GDM1 (cell line): ENCODE measurements at regions not wholly inside any gene's neighbourhood (a gene's known extent, or its start where the extent isn't known, plus 50 kb on each side); places are given as distances from the start of the nearest gene placed in this dataset.

Source experiments
- DNase-seq: peaks from one replicate; lab custom pipeline; 2025; lab: John Stamatoyannopoulos, UW

DNA sequence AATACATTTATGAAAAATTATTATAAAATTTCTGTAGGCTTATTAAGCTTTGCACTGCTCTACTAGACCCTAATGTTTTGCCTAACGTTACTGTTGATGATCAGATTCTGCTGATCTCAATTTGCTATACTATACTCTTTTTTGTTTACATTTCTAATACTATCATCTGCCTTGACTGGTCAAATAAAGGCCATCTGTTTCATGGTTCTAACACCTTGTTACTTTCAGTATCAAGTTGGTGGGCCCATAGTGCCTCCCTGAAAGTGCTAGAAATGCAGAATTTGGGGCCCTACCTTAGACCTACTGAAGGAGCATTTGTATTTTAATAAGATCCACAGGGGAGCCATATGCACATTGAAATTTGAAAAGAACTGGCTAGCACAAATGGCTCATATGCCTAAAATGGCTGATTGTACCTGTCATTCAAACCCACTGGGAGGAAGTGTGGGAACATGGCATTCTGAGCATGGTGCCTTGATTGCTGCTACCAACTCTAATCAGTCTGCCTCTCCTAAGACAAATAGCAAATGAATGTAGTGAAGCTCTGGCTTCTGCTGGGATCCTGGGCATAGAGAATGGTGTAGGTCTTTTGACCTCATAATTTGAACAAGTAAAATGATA, 199.1 kb upstream of the BTBD3 start:
- no peak for DNase-seq

DNA sequence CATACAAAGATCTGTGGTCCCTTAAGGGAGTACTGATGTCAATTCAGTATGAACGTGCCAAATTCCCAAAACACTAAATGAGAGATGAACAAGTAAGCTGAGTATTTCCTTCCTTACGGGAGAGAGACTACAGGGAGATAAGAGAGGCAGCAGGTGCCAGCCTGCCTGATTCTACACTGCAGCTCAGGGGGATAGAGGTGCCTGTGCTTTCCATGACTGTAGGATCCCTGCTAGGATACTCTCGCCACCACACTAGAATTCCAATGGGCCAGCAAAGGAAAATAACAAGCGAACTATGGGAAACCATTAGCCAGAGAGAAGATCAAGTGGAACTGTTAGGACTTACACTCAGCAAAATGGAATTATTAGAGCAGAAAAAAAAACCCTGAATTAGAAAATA, 198.5 kb upstream of the BTBD3 start:
- no peak for DNase-seq

DNA sequence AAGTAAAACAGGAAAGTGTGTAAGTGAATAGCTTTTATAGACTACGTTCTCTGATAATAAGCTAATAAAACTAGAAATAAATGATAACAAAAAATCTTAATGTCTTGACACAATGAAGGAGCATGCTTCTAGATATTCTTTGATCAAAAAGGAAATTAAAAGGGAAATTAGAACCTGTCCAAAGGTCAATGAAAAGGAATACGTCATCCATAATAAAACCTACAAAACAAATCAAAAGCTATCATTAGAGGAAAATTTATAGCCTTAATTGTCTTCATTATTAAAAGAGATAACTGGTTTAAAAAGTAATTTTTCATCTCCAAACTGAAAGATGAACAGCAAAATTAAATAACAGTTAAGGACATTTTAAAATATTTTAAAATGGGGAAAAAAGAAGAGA, 196.3 kb upstream of the BTBD3 start:
- no peak for DNase-seq

DNA sequence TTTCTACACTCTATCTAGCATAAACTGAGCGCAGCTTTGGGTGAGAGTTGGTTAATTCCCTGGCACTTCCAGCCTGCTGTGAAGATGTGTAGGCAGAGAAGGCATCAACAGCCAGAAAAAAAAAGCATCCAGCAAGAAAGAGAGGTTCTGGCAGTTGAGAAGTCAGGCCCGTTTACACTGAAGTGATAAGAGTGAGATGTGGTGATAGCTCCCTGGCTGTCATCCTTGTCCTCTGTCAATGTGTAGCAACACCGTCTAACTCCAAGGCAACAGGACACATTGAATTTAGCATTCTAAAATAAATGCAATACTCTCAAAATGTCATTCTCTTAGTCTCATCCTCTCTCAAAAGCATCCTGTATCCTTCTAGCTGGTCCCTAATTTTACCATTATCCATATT, 193.6 kb upstream of the BTBD3 start:
- no peak for DNase-seq

DNA sequence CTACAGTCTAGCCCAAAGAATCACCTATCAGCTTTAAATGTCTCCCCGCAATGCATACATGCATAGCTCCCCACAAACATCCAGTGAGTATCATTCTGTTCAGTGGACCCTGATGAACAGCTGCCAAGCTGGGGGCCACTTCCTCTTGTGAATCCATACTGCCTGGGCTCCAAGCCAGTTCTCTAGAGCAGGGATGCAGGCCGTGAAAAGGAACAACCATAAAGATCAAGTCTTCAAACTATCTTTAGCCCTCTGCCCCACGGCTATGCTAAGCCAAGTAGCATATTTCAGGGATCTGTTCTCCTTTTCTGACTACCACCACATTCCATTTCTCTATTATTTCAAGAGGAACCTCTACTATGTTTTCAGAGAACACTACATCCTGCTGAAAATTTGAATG, 191.7 kb upstream of the BTBD3 start:
- no peak for DNase-seq

DNA sequence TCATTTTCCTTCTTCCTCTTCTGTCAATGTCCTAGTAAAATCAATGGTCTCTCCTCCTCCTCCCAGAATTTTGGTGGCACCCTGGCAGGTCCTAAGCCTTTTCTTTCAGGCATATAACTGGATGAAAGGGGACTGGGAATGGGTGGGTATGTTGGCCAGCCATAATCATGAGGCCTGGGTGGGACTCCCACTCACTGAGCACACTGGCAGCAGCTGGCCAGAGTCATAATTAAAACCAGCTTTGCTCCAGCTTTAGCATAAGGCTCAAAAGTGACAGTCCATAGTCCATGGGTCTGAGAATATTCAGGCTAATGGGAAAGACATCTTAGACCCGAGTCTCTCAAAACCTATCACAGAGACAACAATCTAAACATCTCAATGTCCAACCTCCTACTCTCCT, 190.0 kb upstream of the BTBD3 start:
- no peak for DNase-seq

DNA sequence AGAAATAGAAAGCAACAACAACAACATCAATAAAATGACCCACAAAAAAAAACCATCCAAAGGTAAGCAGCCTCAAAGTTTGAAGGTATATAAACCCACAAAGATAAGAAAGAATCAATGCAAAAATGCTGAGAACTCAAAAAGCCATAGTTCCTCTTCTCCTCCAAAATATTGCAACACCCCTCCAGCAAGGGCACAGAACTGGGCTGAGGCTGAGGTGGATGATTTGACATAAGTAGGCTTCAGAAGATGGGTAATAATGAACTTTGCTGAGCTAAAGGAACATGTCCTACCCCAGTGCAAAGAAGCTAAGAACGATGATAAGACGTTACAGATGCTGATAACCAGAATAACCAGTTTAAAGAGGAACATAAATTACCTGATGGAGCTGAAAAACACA, 188.8 kb upstream of the BTBD3 start:
- no peak for DNase-seq

DNA sequence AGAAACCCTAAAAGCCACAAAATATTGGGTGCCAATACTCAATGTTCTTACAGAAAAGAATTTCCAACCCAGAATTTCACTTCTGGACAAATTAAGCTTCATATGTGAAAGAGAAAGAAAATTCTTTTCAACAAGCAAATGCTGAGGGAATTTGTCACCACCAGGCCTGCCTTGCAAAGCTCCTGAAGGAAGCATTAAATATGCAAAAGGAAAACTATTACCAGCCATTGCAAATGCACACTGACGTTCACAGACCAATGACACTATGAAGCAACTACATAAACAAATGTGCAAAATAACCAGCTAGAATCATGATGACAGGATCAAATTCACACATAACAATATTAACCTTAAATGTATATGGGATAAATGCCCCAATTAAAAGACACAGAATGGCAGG, 187.9 kb upstream of the BTBD3 start:
- DNase-seq = no peak

DNA sequence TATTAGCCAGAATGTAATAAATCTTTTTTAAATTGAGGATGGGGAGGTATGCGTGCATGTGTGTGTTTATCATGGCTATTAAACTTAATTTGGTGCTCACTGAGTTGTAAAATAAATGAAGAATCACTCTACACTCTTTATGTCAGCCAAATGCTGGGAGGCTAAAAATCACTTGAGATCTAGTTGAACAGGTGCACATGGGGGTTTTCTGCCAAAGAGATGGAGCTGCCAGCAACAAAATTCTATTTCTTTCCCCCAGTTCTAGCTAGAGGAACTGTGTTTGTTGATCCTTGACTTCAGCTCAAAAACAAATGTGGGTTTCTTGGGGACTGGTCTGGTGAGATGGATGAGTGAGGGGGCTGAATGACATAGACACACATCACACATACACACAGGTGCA, 183.3 kb upstream of the BTBD3 start:
- no peak for DNase-seq

DNA sequence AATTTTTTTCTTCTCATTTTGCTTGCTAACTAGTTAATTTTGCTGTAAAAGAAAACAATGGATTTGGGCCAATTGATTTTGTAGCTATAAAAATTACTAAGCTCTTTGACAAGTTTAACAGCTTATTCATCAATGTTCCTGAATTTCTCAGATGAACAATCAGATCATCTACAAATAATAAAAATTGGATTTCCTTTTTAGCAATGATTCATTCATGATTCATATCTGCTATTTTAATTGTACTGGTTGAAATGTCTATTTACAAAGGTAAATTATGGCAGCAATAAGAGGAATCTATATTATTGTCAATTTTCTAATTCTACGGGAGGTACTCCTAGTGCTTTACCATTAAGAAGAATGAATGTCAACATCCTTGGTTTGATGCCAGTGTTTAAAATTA, 178.8 kb upstream of the BTBD3 start:
- no peak for DNase-seq

DNA sequence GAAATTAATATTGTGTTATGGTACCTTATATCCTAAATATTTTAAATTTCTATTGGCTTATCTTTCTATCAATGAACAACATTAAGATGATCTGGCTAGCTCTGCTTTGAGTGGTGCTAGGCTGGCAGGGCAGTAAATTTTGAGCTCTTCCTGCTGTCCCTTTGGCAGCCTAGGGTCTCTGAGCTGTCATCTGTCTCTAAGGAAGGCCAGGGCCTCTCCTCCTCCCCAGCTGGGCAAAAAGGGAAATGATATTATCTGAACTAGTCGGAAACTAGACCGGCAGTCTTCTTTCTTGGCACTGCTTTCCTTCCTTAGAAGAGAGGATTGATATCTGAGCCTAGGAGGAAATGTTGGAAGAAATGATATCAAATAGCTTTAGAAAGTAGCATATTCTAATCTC, 176.7 kb upstream of the BTBD3 start:
- DNase-seq = no peak

DNA sequence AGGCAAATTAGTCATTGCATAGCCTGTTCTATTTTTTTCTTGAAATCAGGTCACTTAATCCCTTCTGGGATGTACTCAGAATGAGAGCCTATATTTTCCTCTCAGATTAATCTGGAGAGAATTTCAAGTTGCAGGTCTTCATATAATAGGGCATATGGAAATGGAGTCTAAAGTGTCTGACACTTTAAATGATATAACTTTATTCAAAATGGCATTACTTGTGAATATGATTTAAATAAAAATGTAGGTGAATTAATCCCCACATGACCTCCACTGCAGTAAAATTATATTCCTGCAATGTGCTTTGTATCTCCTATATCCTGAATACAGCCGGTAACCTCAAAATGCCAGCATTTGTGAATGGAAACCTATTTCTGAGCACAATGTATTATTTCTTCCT, 172.5 kb upstream of the BTBD3 start:
- no peak for DNase-seq

DNA sequence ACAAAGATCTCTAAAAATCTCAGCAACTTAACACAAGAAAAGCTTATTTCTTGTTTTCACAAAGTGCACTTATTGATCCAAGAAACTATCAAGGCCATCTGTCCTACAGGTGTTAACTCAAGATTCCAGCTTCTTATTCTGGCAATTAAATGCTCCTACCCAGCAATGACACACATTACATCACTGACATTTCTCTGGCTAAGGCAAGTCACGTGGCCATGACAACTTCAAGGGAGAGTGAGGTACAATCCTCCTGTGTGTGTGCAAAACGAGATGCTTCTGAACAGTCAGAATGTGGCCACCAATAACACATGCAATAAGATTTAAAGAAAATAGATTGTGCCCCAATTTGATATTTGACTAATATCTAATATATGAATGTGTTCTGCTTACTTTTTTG, 169.3 kb upstream of the BTBD3 start:
- no peak for DNase-seq

DNA sequence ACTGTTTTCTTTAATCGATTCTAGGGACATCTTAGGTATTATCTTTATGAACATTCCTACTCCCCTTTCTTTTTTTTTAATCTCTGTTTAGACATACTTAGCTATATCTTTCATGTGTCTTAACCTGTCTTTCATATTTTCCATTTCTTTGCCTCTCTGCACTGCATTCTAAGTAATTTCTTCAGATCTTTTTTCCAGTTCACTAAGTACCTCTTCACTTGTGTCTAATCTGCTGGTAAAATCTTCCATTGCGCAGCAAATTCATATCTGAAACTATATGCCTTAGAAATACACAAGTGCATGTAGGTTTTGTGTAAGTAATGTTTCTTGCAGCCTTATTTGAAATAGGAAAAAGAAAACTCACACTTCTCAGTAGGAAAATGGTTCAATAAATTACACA, 165.4 kb upstream of the BTBD3 start:
- no peak for DNase-seq

DNA sequence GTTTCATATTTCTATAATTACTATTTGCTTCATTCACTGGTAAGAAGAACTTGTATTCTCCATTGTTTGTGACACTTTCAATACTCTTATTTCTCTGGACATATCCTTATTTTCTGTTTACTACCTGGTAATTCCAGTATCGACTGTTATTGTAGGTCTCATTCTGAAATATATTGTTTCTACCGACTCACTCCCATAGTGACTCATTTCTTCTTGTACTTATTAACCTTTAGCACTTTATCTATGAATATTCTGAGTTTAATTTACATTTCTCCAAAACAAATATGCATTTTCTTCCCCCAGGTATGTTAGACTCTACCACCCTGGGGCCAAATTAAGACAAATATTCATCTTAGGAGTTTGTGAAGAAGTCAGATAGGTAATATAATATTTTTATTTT, 164.5 kb upstream of the BTBD3 start:
- no peak for DNase-seq

DNA sequence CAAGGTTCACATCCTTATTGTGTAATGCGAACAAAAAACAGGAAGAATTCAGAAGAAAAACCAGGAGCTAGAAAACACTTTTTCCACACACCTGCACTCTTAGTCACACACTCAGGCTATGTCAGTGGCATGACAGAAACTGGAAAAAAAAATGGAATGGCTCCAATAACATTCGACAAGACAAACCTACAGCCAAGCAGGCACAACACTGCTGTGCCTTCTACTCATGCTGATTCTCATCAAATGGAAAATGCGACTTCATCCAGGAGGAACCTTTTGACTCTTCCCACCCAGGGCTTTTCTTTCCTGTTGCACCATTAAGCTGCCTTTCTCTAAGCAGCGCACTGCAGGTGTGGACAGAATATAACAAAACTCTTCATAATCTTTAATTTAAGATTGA, 163.2 kb upstream of the BTBD3 start:
- DNase-seq = no peak

DNA sequence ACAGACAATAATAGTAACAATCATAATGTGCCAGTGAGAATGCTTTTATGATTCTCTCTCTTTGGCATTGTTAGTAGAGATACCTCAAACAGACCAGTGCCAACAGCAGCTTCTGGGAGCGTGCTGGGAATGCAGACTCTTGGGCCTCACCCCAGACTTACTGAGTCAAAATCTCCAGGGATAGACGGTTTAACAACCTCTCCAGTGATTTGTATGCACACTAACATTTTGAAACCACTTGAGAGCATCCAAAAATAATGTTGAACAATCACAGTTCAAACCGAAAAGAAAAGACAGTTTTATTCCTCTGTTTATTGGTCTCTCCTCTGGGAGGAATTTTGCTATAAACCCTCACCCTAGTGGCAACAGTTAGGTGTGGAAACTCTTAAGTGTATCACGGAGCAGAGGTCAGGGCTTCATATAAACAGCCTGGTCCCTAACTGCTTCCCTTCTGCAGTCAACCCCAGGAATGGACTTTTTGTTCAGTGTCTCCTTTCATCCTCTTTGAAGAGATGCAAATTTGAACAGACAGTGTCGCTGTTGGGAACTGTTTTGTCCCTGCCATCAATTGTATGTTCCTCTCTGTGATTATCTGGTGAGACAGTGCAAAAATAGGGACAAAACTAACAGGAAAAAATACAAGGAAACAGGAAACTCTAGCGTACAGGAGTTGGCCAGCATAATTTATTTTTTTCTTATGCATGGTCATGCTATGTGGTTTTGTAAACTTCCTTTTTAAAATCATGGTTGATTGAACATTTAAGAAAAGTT, 162.4 kb upstream of the BTBD3 start:
- no peak for DNase-seq

DNA sequence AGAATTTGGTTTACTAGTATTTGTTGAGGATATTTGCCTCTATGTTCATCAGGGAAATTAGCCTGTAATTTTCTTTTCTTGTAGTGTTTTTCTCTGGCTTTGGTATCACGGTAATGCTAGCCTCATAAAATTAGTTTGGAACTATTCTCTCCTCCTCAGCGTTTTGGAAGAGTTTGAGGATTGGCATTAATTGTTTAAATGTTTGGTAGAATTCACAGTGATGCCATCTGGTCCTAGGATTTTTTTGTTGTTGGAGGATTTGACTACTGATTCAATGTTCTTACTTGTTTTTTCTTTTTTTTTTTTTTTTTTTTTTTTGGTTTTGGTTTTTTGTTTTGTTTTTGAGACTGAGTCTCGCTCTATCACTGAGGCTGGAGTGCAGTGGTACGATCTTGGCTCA, 156.2 kb upstream of the BTBD3 start:
- no peak for DNase-seq

DNA sequence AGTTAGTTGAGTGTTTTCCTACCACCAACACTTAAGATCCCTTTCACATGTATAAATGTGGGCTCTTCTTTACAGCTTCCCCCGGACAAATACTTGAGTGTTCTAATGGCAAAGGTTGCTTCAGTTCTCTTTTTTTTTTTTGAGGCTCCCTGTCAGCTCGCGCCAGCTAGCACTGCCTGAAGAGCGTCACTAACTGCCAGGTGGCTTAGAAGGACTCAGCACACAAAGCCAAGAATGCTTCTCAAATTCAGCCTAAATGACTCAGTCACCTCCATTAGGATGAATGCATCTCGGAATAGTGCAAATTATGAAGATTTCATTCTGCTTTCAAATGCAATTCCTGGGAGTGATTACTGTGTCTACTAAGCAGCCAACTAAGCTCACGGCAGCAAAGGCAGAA, 150.7 kb upstream of the BTBD3 start:
- DNase-seq = no peak

DNA sequence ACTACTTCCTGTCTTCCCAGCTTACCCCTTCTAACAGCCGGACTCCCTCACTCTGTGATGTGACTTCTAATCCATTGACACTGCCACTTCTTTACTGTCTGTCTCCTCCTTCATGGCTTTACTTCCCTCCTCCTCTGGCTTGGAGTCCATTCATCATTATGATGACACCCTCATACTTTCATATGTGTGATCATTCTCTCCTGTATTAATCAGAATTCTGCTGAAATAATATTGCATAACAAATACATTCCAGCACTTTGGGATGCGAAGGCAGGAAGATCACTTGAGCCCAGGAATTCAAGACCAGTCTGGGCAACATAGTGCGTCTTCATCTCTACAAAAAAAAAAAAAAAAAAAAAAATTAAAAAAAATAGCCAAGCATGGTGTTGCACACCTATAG, 147.9 kb upstream of the BTBD3 start:
- DNase-seq = no peak

DNA sequence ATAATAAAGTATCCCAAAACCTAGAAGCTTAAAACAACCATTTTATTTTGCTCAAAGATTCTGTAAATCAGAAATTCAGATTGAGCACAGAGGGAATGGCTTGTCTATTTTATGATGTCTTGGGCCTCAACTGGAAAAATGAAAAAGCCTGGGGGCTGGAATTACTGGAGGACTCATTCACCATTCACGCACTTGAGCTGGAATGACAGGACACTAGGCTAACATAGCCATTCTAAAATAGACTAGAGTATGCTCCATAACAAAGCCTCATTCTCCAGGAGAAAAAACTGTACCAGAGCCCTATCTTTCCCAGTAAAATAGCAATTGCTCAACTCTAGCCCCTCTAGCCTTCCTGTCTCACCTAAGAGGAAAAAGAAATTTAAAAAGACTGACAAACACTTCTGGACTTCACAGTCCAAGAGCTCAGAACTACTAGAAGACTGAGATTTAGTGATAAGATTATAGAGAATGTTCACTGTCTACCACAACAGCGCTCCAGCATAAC, 145.4 kb upstream of the BTBD3 start:
- no peak for DNase-seq

DNA sequence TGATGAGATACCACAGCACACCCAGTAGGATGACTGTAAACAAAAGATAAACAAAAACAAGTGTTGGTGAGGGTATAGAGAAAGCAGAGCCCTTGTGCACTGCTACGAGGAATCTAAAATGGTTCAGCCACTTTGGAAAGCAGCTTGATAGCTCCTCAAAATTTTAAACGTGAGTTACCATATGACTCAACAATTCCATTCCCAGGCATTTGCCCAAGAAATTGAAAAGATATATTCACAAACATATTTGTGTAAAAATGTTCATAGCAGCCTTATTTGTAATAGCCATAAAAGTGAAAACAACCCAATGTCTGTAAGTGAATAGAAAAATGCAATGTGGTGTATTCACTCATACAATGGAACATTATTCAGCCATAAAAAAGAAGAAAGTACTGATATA, 141.0 kb upstream of the BTBD3 start:
- DNase-seq = no peak

DNA sequence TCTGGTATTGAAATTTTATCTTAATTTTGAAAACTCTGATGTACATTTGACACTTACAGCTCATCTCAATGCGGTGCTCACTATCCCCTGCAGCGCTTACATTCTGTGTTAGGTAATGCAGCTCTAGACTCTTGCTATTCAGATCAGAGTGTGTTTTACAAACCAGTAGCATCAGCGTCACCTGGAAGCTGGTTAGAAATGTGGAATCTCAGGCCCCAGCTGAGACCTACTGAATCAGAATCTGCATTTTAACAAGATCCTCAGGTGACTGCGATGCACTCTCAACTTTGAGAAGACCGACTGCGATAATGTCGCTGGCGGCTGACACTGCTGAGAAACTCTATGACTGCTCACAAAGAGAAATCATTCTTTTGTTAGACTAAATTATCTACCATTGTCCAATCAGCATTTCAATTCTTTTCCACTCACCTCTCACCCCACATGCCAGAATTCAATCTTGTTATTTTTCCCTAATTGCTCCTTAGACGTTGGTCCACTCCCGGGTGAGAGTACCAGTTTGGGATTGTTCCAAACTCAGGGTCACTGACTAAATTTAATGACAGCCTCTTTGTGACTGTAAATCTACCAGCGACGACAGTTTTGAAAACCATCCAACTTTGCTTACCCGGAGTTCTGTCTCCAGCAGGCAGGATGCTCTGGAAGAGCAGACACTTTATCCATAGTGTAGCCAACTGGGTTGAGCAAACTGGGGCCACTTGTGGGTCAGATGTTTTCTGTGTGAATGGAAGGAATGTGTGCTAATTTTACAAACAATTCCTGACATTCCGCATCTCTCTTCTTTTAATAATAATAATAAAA, 140.1 kb upstream of the BTBD3 start:
- DNase-seq = no peak
